HG02798 (cell line): ENCODE measurements at regions not wholly inside any gene's neighbourhood (a gene's known extent, or its start where the extent isn't known, plus 50 kb on each side); places are given as distances from the start of the nearest gene placed in this dataset.
"Not testable (repeated sequence)": the region's sequence is repeated elsewhere in the genome, so short reads cannot be mapped to it uniquely, and the experiment has no call there.

Experiments
- ATAC-seq: cut with Tn5 transposase; IDR thresholded peaks from one replicate; pipeline ENCODE4 v1.9.1; 2021; ENCODE audit warnings: mild to moderate bottlenecking; ENCODE audit not compliant: unreplicated experiment, poor library complexity

GRCh38 chr1:232163533-232163932, 466.4 kb downstream of the SIPA1L2 start:
- ATAC-seq, result no peak

GRCh38 chr1:232162001-232162400, 467.9 kb downstream of the SIPA1L2 start:
- no peak for ATAC-seq

GRCh38 chr1:232158558-232158957, 471.4 kb downstream of the SIPA1L2 start:
- not testable (repeated sequence) for ATAC-seq

- ATAC-seq, result not testable (repeated sequence)
Measured at GRCh38 chr1:232156070-232156469, 473.9 kb downstream of the SIPA1L2 start.

- ATAC-seq, result no peak
Measured at GRCh38 chr1:232153652-232154051, 476.3 kb downstream of the SIPA1L2 start.

GRCh38 chr1:232150770-232151548, 479.0 kb downstream of the SIPA1L2 start:
- ATAC-seq, result no peak

GRCh38 chr1:232149287-232150201, 480.4 kb downstream of the SIPA1L2 start:
- no peak for ATAC-seq

GRCh38 chr1:232147215-232147614, 482.7 kb downstream of the SIPA1L2 start:
- ATAC-seq, result no peak

- ATAC-seq, result no peak
Measured at GRCh38 chr1:232146514-232146913, 483.4 kb downstream of the SIPA1L2 start.

GRCh38 chr1:232145768-232146167, 484.2 kb downstream of the SIPA1L2 start:
- ATAC-seq, result no peak

GRCh38 chr1:232144696-232145230, 485.2 kb downstream of the SIPA1L2 start:
- ATAC-seq, result no peak

- no peak for ATAC-seq
Measured at GRCh38 chr1:232143315-232143886, 486.5 kb downstream of the SIPA1L2 start.

- no peak for ATAC-seq
Measured at GRCh38 chr1:232142403-232143314, 487.3 kb downstream of the SIPA1L2 start.

- not testable (repeated sequence) for ATAC-seq
Measured at GRCh38 chr1:232141167-232141448, 488.8 kb downstream of the SIPA1L2 start.

- ATAC-seq, result no peak
Measured at GRCh38 chr1:232140419-232141166, 489.3 kb downstream of the SIPA1L2 start.

- no peak for ATAC-seq
Measured at GRCh38 chr1:232139444-232139843, 490.5 kb downstream of the SIPA1L2 start.

- no peak for ATAC-seq
Measured at GRCh38 chr1:232138044-232138443, 491.9 kb downstream of the SIPA1L2 start.

GRCh38 chr1:232137066-232137465, 492.9 kb downstream of the SIPA1L2 start:
- ATAC-seq, result no peak

- ATAC-seq, result no peak
Measured at GRCh38 chr1:232136136-232136535, 493.8 kb downstream of the SIPA1L2 start.
